ENCODE measurements at regions not wholly inside any gene's neighbourhood (a gene's known extent, or its start where the extent isn't known, plus 50 kb on each side); places are given as distances from the start of the nearest gene placed in this dataset.
"Not testable (repeated sequence)": the region's sequence is repeated elsewhere in the genome, so short reads cannot be mapped to it uniquely, and the experiment has no call there.

DNA sequence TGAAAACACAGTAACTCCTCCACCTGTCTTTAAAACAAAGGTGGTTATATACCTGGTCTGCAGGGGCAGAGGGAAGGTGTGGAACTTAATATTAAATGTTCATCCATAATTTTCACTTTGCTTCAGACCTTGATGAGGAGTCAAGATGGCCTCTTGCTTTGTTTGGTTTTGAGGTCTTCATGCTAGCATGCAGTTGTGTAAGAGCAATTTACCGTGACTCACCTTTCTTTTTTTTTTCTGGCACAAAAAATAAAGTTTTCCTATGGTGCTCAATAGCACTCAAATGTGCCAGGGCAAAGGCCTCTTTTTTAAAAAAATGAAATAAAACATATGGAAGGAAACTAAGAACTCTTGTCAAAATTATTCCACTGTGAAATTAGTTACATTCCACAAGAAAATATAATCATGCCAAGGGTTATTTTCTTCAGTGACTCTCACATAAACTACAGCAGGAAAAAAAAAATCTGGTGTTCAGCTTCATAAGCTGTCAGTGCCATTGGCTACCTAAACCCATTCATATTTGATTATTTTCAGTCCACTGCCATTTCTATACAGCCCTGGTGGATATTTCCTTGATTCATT lies 128.2 kb downstream of the SLC7A11 start:
- TF ChIP-seq, protein P1, sequence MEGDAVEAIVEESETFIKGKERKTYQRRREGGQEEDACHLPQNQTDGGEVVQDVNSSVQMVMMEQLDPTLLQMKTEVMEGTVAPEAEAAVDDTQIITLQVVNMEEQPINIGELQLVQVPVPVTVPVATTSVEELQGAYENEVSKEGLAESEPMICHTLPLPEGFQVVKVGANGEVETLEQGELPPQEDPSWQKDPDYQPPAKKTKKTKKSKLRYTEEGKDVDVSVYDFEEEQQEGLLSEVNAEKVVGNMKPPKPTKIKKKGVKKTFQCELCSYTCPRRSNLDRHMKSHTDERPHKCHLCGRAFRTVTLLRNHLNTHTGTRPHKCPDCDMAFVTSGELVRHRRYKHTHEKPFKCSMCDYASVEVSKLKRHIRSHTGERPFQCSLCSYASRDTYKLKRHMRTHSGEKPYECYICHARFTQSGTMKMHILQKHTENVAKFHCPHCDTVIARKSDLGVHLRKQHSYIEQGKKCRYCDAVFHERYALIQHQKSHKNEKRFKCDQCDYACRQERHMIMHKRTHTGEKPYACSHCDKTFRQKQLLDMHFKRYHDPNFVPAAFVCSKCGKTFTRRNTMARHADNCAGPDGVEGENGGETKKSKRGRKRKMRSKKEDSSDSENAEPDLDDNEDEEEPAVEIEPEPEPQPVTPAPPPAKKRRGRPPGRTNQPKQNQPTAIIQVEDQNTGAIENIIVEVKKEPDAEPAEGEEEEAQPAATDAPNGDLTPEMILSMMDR (conservative IDR thresholded peaks at IDR 0.05) = no peak
- no peak overlapping the region for H3K27ac ChIP-seq

DNA sequence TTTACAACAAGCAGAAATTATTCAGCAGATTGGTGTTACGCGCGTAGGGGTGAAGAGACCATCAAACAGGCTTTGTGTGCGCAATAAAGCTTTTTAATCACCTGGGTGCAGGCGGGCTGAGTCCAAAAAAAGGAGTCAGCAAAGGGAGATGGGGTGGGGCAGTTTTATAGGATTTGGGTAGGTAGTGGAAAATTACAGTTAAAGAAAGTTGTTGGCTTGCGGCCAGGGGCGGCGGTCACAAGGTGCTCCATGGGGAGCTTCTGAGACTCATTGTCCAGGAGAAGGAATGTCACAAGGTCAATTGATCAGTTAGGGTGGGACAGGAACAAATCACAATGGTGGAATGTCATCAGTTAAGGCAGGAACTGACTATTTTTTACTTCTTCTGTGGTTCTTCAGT lies 129.3 kb downstream of the SLC7A11 start:
- not testable (repeated sequence) for H3K27ac ChIP-seq

DNA sequence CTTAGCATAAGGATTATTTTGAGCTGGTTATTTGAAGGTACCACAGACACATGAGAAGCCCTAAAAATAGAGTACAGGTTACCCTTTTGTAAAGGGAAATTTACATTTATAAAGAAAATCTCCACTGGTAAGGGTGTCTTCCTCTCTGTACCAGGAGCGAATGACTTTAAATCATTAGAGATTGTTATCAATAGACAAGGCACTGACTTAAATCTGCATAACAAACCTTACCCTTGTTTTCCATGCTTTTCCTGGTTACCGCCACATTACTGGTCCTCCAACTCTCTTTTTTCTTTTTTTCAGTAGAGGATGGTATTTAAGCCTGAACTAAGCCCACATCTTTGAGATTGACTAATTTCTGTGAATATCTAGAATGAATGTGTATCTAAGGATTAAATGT lies 129.8 kb downstream of the SLC7A11 start:
- TF ChIP-seq, protein P1 (conservative IDR thresholded peaks at IDR 0.05) = no peak
- no peak overlapping the region for H3K27ac ChIP-seq

DNA sequence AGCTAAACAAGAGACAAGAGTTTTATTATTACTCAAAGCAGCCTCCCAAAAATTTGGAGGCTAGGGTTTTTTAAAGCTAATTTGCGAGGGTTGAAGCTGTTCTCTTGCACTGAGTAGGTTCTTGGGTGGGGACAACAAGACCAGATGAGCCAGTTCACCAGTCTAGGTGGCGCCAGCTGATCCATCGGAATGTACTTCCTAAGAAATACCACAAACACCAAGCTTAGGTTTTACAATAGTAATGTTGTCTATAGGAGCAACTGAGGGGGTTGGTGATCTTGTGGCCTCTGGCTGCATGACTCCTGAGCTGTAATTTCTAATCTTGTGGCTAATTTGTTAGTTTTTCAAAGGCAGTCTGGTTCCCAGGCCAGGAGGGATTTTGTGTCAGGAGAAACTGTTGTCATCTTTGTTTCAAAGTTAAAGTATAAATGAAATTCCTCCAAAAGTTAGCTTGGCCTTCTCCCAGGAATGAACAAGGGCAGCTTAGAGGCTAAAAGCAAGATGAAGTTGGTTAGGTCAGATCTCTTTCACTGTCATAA lies 130.6 kb downstream of the SLC7A11 start:
- H3K27ac ChIP-seq = no peak overlapping the region
- TF ChIP-seq, protein P1 (conservative IDR thresholded peaks at IDR 0.05) = no peak

DNA sequence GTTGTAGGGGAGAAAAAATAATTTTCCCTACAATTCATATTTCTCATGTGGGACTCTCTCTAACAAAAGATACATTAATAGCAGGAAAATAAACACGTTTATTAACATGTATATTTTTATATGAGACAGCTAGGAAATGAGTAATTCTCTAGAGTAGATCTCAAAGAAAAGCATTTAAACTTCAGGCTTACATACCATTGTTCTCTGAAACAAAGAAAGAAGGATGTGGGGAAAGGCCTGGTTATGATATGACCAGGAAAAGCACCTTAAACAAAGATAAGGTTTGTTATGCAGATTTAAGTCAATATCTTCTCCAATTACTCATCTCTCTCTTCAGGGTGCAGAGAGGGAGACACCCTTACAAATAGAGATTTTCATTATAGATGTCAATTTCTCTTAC lies 131.3 kb downstream of the SLC7A11 start:
- TF ChIP-seq, protein P1 (conservative IDR thresholded peaks at IDR 0.05) = no peak
- no peak overlapping the region for H3K27ac ChIP-seq

DNA sequence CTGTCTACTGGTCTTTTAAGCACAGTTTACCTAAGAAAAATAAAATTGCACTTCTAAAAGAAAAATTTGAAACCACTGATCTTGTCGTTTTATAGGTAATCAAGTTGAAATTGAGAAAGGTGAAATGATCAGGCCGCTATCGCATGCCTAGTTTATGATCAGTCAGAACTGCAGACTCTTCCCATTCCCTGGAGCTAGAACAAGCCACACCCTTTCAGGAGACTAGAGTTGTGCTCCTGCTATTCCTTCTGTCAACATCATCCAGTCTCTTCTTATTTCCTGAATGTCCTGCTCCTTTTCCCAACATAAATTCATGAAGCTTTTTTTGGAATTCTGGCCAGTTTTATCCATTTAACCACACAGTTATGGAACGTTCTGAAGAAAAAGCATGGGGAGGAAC lies 135.1 kb downstream of the SLC7A11 start:
- H3K27ac ChIP-seq = peak overlapping the region; percentile 21; the same call in 1 of the 2 replicates
- TF ChIP-seq, protein P1 (conservative IDR thresholded peaks at IDR 0.05) = no peak

DNA sequence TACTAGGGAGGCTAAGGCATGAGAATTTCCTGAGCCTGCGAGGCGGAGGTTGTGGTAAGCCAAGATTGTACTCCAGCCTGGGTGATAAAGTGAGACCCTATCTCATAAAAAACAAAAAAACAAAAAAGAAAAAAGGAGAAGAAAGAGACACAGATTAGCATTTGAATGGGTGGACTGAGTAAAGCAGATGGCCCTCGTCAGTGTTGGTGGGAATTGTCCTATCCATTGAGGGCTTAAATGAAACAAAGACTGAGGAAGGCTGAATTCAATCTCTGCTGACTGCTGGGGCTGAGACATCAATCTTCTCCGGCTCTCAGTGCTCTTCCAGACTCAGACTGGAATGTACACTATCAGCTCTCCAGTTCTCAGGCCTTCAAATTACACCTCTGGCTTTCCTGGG lies 136.8 kb downstream of the SLC7A11 start:
- no peak overlapping the region for H3K27ac ChIP-seq
- TF ChIP-seq, protein P1 (conservative IDR thresholded peaks at IDR 0.05) = no peak

DNA sequence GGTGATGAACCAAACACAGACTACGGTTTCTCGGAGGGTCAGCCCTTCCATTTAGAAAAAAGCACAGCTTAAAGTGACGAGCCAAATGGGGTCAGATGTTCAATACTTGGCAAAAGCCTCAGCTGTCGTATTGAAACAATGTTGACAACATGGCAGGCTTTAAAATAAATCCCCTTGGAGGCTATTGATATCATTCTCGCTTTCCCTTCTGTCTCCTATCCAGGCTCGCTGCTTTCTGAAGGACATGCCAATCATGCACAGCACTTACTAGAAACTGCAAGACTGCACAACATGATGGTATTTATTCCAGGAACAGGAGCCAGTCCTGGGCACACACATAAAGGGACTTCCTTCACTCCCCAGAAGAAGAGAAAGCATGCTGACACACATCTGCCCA lies 137.9 kb downstream of the SLC7A11 start:
- TF ChIP-seq, protein P1 (conservative IDR thresholded peaks at IDR 0.05) = no peak
- H3K27ac ChIP-seq = no peak overlapping the region
